ENCODE measurements at regions not wholly inside any gene's neighbourhood (a gene's known extent, or its start where the extent isn't known, plus 50 kb on each side); places are given as distances from the start of the nearest gene placed in this dataset.

GRCh38 chr1:173427146-173428054 is 49.7 kb upstream of the PRDX6 start:
- Mint-ChIP-seq H3K9me3 (no peaks in the 10 kb centered on the region), H3K27me3 (no peaks in the 10 kb centered on the region), H3K36me3 (peaks cover 9% of the 10 kb centered on the region), H3K4me3 (no peak overlapping the region), H3K4me1 (peaks cover 28% of the 10 kb centered on the region), H3K27ac (no peak overlapping the region)
- ATAC-seq = no peak
